HG03066 (cell line): ENCODE measurements at regions not wholly inside any gene's neighbourhood (a gene's known extent, or its start where the extent isn't known, plus 50 kb on each side); places are given as distances from the start of the nearest gene placed in this dataset.

Source experiments
- ATAC-seq: cut with Tn5 transposase; IDR thresholded peaks from one replicate; pipeline ENCODE4 v1.9.1; 2021; ENCODE audit warnings: low read depth; ENCODE audit not compliant: unreplicated experiment

DNA sequence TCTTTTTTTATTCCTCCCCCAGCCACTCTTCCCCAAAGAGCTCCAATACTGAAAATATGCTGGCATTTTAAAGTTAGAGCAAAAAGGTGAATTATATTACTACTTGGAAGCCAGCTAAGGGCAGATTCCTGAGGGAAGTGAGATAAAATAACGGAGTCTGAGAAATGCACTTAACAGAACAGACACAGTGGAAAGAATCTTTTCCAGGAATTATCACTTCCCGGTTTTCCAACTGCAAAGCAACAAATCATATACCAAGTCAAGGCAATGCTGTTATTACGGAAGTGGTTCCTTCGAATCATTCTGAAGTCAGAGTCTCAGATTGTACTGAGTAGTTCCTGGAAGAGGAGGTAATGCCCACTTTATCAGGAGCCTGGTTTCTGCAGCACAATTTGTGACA is 435.0 kb upstream of the SPRED2 start:
- no peak for ATAC-seq

DNA sequence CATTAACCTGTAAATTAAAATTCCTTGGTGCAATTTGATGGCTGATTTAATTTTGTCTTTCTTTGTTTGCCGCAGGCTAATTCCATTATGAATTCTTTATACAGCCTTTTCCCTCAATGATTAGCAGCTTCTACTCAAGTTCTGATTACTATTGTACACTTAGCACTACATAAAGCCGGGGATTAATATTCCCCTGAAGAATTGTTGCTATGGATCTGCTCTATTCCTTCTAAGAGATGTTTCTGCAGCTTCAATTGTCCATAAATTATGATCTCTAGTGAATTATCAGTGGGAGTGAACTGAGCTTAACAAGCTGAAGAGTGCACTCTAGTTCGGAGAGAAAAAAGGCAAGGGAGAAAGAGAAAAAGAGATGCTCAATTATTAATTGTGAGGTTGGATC is 433.7 kb upstream of the SPRED2 start:
- no peak for ATAC-seq

DNA sequence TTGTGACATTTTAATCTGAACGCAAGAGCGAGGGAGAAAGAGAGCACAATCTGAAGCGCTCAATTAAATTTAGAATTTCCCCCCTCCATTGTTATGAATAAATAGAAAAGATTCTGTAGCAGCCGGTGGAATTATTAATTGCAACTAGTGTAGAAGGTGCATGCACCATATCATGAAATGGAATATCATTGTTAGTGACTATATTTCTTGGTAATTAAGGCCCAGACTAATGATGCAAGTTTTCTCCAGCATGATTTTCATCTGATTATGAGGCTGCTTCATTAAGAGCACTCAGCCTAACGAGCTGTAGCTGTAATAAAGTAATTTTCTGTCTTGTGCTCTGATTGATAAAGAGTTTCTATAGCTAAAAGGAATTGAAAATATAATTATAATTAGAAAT is 432.2 kb upstream of the SPRED2 start:
- ATAC-seq: no peak

DNA sequence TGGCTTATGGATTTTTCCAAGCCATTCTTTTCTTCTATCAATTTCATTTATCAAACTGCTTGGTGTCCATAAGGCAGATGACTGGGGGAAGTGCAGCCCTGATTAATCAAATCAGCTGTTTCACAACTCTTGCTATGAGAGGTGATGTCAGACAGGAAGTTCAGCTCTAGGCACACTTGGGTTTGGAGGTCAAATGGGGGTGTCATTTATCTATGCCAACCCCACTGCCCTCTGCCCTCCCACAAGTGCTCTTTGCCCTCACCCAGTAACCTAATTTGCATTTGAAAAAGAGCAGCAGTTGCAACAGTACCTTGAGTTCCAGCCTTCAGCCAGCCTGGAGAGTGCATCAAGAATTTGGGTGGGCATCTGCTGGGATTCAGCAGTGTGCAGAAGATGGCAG is 431.3 kb upstream of the SPRED2 start:
- ATAC-seq: no peak

DNA sequence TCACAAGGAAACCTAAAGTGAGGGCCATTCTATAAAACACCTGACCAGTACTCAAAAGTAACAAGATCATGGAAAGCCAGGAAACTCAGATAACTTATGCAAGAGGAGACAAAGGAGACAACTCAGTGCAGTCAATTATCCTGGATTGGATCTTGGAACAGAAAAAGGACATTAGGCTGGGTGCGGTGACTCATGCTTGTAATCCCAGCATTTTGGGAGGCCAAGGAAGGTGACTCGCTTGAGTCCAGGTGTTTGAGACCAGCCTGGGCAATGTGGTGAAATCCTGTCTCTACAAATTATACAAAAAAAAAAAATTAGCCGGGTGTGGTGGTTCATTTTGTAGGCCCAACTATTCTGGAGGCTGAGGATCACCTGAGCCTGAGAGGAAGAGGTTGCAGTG is 424.5 kb upstream of the SPRED2 start:
- no peak for ATAC-seq

DNA sequence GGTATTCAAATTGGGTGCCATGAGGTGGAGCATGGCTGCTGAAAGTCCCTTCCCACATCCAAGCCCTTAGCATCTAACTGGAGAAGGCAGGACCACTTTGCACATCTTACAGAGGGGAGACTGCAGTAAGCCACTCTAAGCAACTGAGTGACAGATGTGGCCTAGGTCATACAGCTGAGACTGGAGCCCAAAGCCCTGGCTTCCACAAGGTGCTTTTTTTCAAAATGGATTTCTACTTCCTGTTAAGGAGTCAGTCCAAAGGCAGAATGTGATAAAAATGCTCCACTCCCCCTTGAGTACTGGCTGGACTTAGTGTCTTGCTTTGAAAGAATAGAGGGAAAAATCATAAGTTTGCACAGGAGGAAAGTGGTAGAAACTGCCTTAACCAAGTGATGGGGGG is 424.0 kb upstream of the SPRED2 start:
- no peak for ATAC-seq

DNA sequence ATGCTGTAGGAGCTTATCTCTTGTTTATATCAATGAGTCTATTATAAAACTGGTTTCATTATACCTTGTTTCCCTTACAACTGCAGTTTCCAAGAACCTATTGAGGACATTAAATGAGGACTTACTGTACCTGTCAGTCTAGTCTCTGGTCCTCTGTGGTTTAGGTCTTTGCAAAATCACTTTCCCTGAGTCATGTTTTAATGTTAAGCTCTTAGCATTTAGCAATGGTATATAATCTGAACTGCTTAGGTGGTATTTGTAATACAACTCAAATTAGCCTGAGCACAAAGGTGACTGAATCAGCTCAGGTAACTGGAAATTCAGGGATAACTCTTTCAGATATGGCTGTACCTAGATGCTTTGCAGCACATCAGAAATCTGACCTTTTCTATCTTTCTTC is 418.3 kb upstream of the SPRED2 start:
- ATAC-seq: no peak

DNA sequence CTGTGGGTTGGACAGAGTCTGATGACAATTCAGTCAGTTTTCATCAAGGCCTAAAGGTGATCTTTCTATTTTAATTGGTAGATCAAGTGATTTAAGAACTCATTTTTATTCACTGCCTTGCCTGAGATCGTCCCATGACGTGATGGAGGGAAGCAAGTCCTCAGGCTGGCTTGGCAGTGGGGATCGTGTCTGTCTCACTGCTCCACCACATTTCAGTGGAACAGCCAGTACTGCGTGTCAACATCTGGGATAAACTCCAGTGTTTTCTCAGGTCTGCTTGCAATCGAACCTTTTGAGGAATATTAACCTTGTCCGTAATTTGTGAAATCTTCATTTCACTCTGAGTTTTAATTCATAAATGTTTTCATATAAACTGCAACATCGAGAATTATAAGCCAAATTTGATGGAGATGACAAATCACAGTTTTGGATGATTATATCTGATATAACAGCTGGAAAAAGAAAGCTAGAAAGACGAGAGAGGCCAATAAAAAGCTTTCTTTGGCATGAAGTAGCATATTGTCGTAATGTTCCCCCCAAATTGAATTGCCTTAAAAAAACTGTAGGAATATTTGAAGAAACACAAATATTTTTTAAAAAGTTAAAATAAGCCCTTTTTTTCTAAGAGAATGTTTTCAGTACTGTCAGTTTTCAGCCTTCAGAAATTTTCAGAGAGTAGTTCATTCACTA is 414.7 kb upstream of the SPRED2 start:
- ATAC-seq: no peak

DNA sequence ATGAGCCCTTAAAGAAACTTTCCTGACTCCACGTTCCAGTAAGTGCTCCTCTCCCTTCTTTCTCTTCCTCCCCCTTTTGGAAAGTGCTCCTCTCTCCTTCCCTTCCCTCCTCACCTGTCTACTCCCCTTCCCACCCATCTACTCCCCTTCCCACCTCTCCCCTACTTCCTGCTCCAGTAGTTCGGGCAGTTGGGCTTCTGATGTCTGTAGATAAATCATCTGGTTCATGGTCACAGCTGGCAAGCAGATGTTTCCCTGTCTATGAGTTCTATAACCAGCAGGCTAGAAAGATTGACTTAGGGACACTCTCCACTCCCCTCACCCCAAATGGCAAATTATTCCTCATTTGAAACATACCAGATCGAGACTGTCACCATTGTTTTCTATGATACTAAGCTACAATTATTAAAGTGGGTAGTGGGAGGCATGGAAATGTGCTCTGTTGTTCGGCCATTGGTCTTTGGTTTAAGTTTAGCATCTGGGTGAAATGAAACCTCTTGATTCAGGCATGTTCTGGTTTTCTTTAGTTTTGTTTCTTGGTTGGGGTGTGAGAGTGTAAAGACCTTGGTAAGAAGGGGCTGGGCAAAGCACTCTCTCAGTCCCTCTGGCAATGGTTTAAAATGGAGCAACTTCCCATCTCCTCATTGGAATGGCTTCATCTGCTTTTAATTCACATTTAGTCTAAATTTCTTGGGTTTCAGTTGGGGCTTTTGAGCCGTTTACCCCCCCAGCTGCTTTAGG is 413.2 kb upstream of the SPRED2 start:
- no peak for ATAC-seq

DNA sequence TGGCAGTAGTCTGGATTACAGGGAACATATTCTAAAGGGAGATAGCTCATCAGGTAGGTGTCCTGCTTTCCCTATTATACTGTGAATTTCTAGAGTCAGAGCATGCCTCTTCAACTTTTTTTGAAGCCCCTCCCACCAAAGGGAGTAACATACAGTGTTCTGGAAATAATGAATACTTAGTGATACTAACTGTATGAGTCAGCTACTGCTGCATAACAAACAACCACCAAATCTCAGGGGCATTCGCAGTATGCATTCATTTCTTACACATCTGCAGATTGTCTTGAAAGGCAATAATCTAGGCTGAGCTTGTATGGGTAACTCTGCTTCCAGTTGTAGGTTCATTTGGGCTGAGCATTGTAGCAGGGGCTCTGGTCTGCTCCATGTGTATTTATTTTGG is 409.7 kb upstream of the SPRED2 start:
- ATAC-seq: no peak

DNA sequence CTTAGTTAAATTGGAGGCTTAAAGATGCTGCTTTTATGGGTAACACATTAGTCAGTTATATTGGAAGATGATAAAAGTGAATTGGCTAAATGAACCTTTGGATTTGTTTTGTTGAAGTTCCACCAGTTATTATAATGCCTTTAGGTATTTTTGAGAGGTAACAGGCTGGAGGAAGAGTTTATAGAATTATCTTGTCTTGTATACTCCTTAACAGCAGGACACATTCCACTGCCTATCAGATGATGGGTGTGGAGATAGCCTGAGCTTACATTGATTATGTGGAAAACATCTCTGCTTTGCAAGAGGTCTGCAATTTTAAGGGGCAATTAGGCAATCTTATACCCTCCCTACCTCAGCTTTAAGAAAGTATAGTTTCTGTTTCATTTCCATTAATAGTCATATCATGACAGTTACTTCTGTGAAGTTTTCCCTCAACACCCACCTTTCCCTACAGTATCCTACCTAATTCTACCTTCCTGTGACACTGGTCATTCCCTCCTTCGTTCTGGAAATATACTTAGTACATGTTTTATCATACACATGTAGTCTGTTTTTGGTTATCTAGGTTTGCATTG is 403.7 kb upstream of the SPRED2 start:
- no peak for ATAC-seq

DNA sequence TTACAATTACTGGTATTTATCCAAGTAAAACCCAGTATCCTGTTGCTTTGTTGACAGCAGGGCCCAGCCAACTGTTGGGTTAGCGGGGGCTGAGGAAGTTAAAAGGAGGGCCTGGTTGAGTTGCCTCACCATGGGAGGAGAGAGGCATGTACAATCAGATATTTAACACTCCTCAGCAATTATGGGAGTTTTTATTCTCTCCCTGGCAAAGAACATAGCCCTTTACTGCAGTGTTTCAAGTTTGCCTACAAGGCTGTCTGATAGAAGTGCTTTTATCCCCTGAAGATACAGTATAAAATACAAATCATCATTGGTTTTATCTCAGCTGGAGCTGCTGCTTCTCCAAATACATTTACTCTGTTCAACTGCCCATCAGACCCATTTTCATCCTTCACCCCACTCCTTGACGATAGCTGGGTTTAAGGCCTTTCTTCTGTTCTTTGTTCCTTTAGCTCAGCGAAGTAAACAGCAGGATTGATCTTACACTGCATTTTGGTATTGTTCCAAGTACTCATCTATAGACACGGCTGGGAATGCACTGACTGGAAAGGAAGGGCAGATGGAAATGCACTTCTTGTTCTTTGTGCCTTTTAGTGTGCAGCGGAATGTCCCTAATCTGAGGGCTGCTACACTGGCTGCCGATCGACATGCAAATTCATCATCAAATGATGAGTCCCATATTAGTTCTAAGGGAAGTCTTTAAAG is 402.5 kb upstream of the SPRED2 start:
- ATAC-seq: no peak

DNA sequence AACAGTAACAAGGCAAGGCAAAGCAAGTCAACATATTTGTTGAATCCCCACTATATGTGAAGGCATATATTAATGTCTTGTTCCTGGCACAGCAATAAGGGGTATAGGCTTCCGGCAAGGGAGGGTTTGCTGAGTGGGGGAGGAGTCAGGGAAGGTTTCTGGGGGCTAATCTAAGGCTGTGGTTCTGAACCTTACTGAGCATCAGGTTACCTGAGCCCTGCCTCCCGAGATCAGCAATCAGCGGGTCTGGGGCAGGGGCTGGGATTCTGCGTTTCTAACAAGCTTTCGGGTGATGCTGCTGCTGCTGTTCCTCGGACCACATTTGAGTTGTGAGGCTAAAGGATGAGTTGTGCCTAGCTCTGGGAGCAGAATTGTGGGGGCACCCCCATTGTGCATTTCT is 401.7 kb upstream of the SPRED2 start:
- no peak for ATAC-seq

DNA sequence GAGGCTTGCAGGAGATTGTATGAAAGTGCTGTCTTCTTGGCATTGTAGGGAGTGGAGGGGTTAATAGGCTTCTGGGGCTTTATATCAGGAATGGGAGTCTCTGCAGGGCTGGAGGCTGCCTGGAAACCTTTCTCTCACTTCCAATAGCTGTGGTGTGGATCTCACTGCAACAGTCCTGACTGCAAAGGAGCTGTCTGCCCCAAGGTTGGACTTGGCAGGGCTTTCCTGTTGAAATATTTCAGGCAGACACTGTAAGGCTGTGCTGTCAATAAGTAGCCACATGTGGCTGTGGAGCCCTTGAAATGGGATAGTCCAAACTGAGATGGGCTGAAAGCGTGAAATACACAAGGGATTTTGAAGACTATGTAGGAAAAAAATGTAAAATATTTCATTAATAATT is 399.1 kb upstream of the SPRED2 start:
- no peak for ATAC-seq

DNA sequence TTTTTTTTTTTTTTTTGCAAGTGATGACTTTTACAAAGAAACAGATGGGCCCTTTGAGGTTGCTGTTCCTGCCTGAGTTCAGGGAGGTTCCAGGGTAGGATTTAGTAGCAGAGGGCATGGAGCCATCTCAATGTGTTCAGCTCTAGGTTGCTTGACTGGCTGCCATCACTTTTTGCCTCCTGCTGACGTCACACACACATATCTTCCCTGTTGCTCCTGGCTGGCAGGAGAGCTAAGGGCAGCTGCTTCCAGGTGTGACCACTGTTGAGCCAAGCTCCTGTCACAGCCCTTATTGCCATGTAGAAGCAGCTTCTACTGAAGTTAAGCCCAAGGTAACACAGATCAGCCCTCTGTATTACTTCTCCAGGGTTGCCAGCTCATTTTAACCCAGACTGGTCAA is 394.2 kb upstream of the SPRED2 start:
- no peak for ATAC-seq

DNA sequence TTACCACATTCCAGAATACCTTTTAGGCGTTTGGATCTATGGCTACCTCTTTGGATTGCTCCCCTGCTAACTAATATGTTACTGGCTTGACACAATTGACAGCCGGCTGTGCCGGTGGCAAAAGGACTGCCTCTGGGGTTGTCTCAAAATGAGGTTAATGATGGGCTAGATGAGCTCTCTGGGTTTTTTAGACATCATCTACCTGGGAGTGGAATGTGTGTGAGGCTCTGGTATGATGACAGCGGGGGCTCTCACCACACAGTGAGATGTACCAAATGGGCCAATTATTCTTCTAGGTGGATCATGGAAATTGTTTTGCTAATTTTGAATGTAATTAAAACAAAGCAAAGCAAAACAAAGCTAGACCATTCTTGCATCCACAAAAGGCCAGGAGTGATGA is 391.1 kb upstream of the SPRED2 start:
- no peak for ATAC-seq

DNA sequence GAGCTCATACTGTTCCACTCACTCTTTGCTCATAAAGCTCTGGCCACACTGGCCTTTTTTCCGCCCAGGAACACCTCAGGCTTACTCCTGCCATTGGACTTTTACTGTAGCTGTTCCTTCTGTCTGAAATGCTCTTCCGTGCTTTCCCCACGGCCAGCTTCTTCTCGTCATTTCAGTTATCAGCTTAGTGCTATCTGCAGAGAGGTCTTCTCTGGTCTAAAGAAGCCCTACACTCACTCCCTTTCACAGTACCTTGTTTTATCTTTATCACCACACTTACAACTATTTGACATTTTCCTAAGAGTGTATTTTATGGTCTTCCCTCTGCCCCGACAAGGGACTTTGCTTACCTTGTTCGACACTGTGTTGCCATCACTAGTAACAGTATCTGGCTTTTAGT is 388.1 kb upstream of the SPRED2 start:
- ATAC-seq: no peak

DNA sequence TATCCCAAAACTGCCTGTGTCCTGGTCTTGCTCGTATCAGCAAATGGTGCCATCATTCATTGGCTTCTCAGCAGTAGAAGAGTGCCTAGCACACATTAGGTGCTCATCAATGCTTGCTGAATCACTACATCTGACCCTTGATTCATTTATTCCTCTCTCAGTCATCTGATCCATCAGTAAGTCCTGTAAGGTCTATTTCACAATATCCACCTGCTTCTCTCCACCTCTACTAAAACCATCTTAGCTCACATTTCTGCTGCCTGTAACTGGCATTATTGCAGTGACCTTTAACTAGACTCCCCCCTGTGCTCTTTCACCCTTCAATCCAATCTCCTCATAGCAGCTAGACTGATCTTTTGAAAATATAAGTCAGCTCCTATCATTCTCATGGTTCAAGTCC is 387.6 kb upstream of the SPRED2 start:
- ATAC-seq: no peak

DNA sequence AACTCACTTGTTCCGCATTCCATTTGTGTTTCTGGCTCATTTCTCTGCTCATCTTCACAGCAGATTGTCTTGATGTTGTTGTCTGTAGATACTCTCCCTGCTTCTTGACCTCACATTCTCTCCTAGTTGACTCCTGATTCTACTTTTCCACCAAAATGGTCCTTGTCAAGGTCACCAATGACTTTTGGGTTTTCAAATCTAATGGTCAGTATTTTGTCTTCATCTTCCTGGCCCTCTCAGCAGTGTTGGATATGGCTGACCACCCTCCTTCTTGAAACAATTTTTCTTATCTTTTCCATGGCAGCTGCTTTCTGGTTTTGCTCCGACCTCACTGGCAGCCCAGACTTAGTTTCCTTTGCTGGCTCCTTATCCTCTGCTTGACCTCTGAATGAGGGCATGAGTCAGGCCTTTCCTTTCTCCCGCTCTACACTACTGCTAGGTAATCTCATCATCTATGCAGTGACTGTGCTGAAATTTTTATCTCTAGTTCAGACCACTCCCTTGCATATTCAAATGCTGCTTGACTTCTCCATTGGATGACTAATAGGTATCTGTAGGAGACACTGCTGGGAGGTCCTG is 386.6 kb upstream of the SPRED2 start:
- ATAC-seq: no peak

DNA sequence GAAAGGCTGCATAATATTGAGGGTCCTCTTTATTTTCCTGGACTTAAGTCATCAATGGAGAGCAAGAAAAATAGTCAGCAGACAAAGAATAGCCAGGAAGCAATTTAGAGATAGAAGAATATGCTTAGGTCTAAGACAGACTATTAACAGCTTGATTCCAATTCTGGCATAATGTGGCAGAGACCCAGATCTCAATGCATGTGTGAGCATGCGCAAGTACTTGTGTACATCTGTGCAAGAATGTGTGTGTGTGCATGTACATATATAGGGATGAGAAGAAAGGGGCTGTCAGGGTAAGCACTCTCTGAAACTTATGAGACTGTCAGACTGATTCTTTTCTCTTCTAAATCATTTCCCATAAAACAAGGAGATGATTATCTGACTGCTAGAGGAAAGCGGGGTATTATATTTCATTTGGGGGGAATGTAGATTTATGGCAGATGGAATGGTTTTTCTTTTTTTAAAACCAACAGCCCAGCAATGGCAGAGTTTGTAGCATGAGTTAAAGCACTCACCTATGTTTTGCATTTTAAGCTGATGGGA is 381.3 kb upstream of the SPRED2 start:
- ATAC-seq: no peak

DNA sequence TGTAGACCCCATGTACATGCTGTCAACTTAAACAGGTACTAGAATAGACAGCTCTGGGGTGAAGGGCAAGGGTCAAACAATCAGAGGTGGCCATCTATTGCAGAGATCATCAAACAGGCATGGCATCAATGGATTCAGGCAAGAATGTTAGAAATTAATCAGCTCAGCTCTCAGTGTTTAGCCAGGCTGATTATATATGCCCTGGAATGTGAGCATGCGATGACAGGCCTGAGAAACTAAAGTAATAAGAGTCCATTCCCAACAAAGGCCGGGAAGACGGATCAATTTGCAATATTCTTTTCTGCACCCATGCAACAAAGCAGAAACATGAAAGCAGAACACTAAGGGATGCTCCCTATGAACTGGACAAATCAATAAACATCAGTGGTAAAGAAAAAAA is 380.5 kb upstream of the SPRED2 start:
- no peak for ATAC-seq
